Lower lobe of right lung (tissue), 2 donors: ENCODE measurements at regions not wholly inside any gene's neighbourhood (a gene's known extent, or its start where the extent isn't known, plus 50 kb on each side); places are given as distances from the start of the nearest gene placed in this dataset.

Source experiments
- ATAC-seq, 2 donors: fragments of 200-7000 bp; cut with Tn5 transposase; one replicate each; pipeline ENCODE4 v1.9.1; 2020 to 2022; ENCODE audit warnings: mild to moderate bottlenecking in 2 of 2, moderate library complexity in 2 of 2
- DNase-seq: peaks from one replicate; pipeline ENCODE4 v3.0.0-alpha.2; 2020
- H3K27ac ChIP-seq: fragments of 200-600 bp; one replicate; pipeline ENCODE4 v1.8.0; 2022
- H3K27me3 ChIP-seq: fragments of 200-600 bp; one replicate; pipeline ENCODE4 v1.8.0; 2022; ENCODE audit warnings: low read depth
- H3K36me3 ChIP-seq: fragments of 200-600 bp; one replicate; pipeline ENCODE4 v1.8.0; 2022; ENCODE audit warnings: mild to moderate bottlenecking
- H3K4me1 ChIP-seq: fragments of 200-600 bp; one replicate; pipeline ENCODE4 v1.8.0; 2022
- H3K4me3 ChIP-seq: fragments of 200-600 bp; one replicate; pipeline ENCODE4 v1.8.0; 2022; ENCODE audit warnings: mild to moderate bottlenecking
- H3K9me3 ChIP-seq: fragments of 200-600 bp; one replicate; pipeline ENCODE4 v1.8.0; 2022
- CTCF ChIP-seq: fragments of 200-600 bp; IDR thresholded peaks from one replicate; pipeline ENCODE4 v1.8.0; 2022; ENCODE audit warnings: antibody characterized with exemption, mild to moderate bottlenecking
- intact Hi-C: fragments of 100-400 bp; cut with DNase I; formaldehyde crosslinking; loops from one replicate; pipeline ENCODE4 v1.11.0; 2022
- donor health status: DM: no; HTN: yes; CAD: no; lungs with severe emphysema.

- no peak for ATAC-seq
- no peak for TF ChIP-seq CTCF
Observed at GRCh38 chr10:2610946-2611345, 456.4 kb upstream of the PFKP start.

GRCh38 chr10:2604891-2605290, 462.5 kb upstream of the PFKP start:
- no peak for TF ChIP-seq CTCF
- no peaks in the 10 kb centered on the region for H3K9me3 ChIP-seq
- DNase-seq = no peak
- no peaks in the 10 kb centered on the region for H3K27me3 ChIP-seq
- H3K36me3 ChIP-seq = no peaks in the 10 kb centered on the region
- intact Hi-C loops = no loop called here
- no peak overlapping the region for H3K27ac ChIP-seq
- ATAC-seq = no peak
- H3K4me1 ChIP-seq = no peaks in the 10 kb centered on the region
- no peak overlapping the region for H3K4me3 ChIP-seq

More at GRCh38 chr10:2610946-2611345, 456.4 kb upstream of the PFKP start:
- H3K36me3 ChIP-seq = no peaks in the 10 kb centered on the region
- intact Hi-C loops = no loop called here
- H3K4me3 ChIP-seq = no peak overlapping the region
- no peaks in the 10 kb centered on the region for H3K27me3 ChIP-seq
- H3K4me1 ChIP-seq = no peaks in the 10 kb centered on the region
- no peaks in the 10 kb centered on the region for H3K9me3 ChIP-seq
- H3K27ac ChIP-seq = no peak overlapping the region
- no peak for DNase-seq

- intact Hi-C loops = no loop called here
- Histone ChIP-seq H3K4me1 (no peaks in the 10 kb centered on the region), H3K27me3 (no peaks in the 10 kb centered on the region), H3K4me3 (no peak overlapping the region), H3K36me3 (no peaks in the 10 kb centered on the region), H3K9me3 (no peaks in the 10 kb centered on the region), H3K27ac (no peak overlapping the region)
- ATAC-seq (no peak), DNase-seq (no peak)
- TF ChIP-seq CTCF = no peak
Observed at GRCh38 chr10:2599571-2599970, 467.8 kb upstream of the PFKP start.

GRCh38 chr10:2592360-2593160, 474.8 kb upstream of the PFKP start:
- H3K9me3 ChIP-seq = no peaks in the 10 kb centered on the region
- intact Hi-C loops = no loop called here
- no peak overlapping the region for H3K4me3 ChIP-seq
- ATAC-seq (no peak), DNase-seq (no peak)
- H3K36me3 ChIP-seq = no peaks in the 10 kb centered on the region
- no peak overlapping the region for H3K27ac ChIP-seq
- no peaks in the 10 kb centered on the region for H3K4me1 ChIP-seq
- H3K27me3 ChIP-seq = no peaks in the 10 kb centered on the region
- no peak for TF ChIP-seq CTCF

GRCh38 chr10:2589196-2589595, 478.2 kb upstream of the PFKP start:
- no peak overlapping the region for H3K27ac ChIP-seq
- H3K4me1 ChIP-seq = no peaks in the 10 kb centered on the region
- no peak overlapping the region for H3K4me3 ChIP-seq
- intact Hi-C loops = no loop called here
- H3K27me3 ChIP-seq = no peaks in the 10 kb centered on the region
- DNase-seq = no peak
- H3K36me3 ChIP-seq = no peaks in the 10 kb centered on the region
- H3K9me3 ChIP-seq = no peaks in the 10 kb centered on the region
- ATAC-seq = no peak
- TF ChIP-seq CTCF = no peak
